GM12878 (cell line): ENCODE measurements at regions not wholly inside any gene's neighbourhood (a gene's known extent, or its start where the extent isn't known, plus 50 kb on each side); places are given as distances from the start of the nearest gene placed in this dataset.

Experiments
- ATF2 ChIP-seq: IDR thresholded peaks from 2 replicates; pipeline ENCODE4 v1.6.1; 2012; ENCODE audit warnings: low read length, inconsistent platforms
- SIN3A ChIP-seq: IDR thresholded peaks from 2 replicates; pipeline ENCODE4 v1.6.1; 2012; ENCODE audit warnings: low read depth, low read length, improper control_type of control experiment

- no peak for TF ChIP-seq ATF2
- no peak for TF ChIP-seq SIN3A
These were observed 405.8 kb downstream of the IGSF11 start for GRCh38 chr3:118628704-118629341.
